GM12873 (cell line): ENCODE measurements at regions not wholly inside any gene's neighbourhood (a gene's known extent, or its start where the extent isn't known, plus 50 kb on each side); places are given as distances from the start of the nearest gene placed in this dataset.

ENCODE experiments used
- CTCF ChIP-seq: IDR thresholded peaks from 2 replicates; pipeline ENCODE4 v1.5.1; 2012; ENCODE audit warnings: low read depth, mild to moderate bottlenecking, moderate library complexity, low read length, control low read depth; ENCODE audit not compliant: insufficient read depth; ENCODE audit errors: missing control alignments

DNA sequence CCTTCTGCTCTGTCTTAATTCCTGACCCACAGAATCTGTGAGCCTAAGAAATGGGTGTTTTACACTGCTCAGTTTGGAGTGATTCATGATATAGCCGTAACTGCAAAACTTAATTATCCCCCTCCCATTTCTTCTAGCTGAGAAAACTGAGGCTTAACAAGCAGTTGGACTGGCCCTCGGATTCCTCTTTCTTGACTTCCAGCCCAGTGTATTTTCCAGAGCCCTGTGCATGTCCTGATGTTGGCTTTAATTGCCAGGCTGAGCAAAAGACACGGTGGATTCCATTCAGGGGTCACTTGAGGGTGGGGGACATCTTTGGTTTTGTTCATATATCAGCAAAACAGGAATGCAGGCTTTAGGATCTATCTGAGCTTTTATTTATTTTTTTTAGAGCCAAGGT, 489.8 kb downstream of the TYW1 start:
- TF ChIP-seq CTCF, result no peak

GRCh38 chr7:67487316-67487715, 490.7 kb downstream of the TYW1 start:
- no peak for TF ChIP-seq CTCF

DNA sequence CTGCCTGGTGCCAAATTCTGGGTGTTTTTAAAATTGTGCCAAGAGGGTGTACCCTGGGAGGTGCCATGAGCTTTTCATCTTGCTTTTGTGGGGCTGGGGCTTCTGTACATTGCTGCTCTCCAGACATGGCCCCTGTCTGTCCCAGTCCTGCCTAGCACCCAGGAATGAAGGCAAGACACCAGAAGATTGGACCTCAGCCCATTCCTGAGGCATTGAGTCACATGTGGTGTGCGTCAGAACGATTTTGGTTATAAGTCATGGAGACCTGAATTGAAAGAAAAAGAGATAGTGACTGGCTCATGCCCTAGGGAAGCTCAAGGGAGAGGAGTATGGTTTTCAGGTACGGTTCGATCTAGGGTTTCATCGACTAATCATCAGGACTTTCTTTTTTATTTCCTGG, 493.2 kb downstream of the TYW1 start:
- TF ChIP-seq CTCF, result no peak

DNA sequence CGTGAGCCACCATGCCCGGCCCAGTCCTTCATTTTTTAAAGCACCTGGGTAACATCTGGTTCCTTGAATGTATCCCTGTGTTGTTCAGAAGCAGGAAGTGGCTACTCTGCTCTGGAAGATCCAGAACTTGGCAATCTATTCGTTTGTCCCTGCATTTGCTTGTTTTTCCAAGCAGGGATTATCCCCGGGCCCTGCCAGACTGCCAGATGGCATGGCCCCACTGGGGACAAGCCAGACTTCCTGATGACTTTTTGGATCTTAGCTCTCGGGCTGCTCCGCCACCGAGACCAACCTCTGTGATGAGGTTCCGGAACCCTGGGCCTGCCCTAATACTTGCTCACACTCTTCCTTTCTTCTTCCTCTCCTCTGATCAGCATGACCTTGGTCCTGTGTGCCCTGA, 496.7 kb downstream of the TYW1 start:
- TF ChIP-seq CTCF, result no peak

DNA sequence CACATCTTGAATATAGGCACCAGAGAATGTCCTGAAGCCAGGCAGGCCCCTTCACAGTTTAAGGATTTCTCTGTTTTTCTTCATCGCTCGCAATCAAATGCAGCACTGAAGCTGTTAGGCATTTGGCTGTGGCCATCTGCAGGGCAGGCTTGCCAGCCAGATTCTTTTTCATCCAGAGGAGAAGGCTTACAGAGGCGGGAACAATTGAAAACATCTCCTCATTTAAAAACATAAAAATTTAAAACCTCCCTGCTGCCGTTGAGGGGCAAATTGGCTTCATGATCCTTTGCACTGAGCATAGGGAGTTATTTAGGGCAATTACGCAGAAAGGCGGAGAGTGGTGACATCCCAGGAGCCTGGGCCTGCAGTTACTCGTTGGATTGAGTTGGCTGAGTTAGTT, 500.0 kb downstream of the TYW1 start:
- TF ChIP-seq CTCF, result no peak

DNA sequence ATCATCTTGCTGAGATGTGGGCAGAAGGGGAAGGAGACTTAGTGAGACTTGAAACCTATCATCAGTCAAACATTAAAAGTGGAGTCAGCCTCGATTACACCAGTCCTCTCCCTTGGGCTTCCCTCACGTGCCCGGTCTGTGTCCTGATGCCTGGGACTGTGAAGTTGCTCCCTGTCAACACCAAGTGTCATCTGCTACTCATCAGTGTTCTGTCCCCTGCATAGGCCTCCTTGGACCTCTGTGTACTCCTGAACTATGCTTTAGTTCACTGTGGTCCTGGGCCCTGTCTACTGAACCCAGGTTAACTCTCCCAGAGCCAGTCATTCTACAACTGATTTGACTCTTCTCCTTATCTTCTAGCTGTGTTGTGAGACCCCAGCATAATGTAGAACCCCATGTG, 506.3 kb downstream of the TYW1 start:
- no peak for TF ChIP-seq CTCF

DNA sequence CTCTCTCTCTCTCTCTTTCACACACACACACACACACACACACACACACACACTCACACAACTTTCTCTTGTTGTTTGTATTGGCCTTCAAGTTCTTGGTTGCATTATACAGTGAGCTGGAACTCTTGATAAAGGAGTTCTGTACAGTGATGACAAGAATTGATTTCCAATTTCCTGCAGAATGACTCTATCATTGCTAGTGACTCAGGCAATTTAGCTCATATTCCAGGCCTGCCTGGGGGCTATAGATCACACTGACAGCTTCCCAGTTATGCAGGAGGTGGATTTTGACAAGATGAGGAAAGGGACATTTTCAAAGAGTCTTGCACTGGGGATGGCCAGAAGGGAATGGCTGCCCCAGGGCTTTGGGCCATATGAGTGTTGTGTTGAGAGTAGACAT, 508.8 kb downstream of the TYW1 start:
- no peak for TF ChIP-seq CTCF

DNA sequence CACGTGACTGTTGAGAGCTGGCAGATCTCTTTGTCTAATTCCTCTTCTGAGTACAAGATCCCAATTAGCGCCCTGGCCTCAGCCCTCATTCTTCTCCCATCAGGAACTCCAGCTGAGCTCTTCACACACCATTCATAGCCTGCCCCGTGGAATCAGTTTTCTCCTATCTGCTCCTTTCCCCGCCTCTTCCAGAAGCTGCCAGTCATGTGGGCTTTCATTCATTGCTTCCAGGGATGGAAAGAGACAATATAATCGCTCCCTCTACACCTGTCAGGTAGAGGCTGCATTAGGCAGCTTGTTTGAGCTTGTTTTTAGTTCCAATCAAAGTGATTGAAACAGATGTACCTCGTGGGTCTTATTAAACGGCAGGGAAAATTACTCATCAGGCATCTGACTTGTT, 515.8 kb downstream of the TYW1 start:
- TF ChIP-seq CTCF, result no peak
